Activated CD8-positive, alpha-beta memory T cell treated with anti-CD3 and anti-CD28 coated beads, Interleukin-2, amount 50 U/mL, for 24 hours (primary cell): ENCODE measurements at regions not wholly inside any gene's neighbourhood (a gene's known extent, or its start where the extent isn't known, plus 50 kb on each side); places are given as distances from the start of the nearest gene placed in this dataset.

Source experiments
- DNase-seq: peaks from one replicate; pipeline ENCODE4 v3.0.0-alpha.2; 2020; ENCODE audit errors: extremely low read depth

DNA sequence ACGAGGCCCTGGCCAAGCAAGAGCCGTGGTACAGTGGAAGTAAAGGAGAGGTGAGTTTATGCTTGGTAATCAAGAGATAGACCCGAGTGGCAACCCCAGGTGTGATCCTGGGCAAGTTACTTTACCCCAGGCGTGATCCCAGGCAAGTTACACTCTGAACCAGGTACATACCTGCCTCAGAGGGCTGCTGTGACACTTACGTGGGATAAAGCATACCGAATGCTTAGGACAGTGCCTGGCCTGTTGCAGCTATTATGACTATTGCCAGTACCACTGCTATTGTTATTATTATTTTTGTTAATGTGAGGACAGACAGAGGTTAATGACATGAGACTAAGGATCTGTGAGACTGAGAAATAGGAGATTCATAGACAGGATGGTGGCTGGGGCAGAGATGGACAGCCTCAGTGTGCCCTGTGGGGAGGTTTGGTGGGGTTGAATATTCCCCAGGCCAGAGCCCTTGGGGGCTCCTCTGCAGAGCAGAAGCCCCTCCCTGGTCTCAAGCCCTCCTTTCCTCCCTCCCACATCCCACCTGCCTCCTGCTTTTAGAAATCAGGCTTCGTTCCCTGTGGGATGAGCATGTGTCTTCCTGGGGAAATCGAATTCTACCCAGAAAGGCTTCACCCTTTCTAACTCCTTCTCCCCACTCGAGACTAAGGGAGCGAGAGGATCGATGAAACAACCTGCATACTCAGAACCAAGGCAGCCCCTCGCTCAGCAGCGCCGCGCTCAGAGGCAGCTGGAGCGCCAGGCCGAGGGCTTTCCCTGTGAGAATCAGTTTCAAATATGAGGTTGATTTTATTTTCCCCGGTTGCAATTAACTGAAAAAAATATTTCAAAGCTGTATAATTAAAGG, 62.0 kb upstream of the SIX3 start:
- DNase-seq, result no peak

GRCh38 chr2:44880125-44880483, 61.4 kb upstream of the SIX3 start:
- no peak for DNase-seq

DNA sequence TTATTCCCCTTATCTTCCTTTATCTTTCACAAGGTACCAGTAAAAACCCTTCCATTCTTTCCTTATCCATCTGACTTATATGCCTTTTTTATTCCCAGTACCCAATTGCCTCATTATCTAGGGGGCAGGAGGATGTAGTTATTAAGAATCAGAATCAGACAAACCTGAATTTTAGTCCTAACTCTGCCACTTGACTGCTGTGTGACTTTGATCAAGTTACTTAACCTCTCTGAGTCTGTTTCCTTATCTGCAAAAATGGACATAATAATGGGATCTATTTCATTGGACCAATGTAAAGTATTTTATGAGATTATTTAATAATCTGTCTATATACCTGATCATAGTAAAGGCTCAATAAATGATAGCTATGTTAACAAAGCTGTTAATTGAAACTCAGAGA, 59.6 kb upstream of the SIX3 start:
- no peak for DNase-seq

DNA sequence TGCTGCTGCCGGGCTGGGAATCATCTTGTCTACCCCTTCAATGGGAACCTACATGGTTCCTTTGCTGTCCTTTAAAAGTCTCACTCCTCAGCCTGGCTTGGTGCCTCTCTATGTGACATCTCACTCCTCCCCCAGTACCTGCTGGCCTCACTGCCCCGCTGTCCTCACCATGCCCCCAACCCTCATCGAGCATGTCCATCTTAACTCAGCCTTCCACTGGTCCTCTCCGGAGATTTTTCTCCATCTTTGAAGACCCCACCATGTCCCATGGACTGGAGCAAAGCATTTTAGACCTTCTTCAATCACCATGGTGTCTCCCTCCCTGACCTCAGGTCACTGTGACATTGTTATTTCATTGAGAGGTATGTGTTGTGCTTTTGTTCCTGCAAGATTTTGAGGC, 58.1 kb upstream of the SIX3 start:
- no peak for DNase-seq

GRCh38 chr2:44884231-44884630, 57.3 kb upstream of the SIX3 start:
- no peak for DNase-seq

- no peak for DNase-seq
These were observed 56.8 kb upstream of the SIX3 start for GRCh38 chr2:44884677-44885076.

GRCh38 chr2:44886414-44886813, 55.1 kb upstream of the SIX3 start:
- no peak for DNase-seq

DNA sequence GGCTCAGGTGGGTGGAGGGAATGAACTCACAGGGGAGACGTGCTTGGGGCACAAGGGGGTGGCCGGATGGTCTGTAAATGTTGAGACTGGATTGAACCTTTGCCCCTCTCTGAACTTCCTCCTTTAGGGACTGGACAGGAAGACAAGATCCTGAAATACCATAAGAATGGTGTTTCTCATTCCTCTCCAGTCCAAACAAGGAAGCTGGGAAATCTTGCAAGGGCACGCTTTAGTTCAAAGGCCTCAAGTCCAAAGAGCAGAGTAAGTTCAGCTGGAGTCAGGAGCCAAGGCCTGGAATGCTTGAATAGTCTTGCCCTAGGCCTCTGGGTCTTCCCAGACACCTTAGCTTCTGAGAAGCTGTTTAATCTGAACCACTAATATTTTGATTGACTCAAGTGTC, 52.4 kb upstream of the SIX3 start:
- DNase-seq, result no peak
